ENCODE measurements at regions not wholly inside any gene's neighbourhood (a gene's known extent, or its start where the extent isn't known, plus 50 kb on each side); places are given as distances from the start of the nearest gene placed in this dataset.

DNA sequence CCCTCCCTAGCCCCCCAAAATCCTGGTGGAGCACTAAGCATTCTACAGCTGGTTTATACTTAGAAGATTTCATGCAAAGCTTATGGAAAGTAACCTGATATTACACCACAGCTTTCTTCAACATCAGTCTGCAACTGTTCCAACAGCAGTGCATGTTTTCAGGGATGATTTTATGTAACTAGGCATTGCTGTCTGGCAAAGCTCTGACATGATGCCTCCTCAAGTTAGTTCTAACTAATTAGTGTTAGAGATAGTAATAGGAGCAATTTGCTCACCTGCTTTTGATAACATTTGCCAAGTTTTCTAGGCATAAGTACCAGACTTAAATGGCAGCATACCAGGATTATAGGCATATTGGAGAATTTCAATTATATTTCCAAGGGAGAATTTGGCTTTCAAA lies 330.3 kb upstream of the SGO1 start:
- no peak overlapping the region for H3K27ac ChIP-seq
- ATAC-seq = no peak
- POLR2A ChIA-PET = no interaction called here
- TF ChIP-seq GATA3 (IDR thresholded peaks at IDR 0.05; ENCODE audit: borderline replicate concordance) = no peak
- TF ChIP-seq POLR2AphosphoS2 (conservative IDR thresholded peaks at IDR 0.05; ENCODE audit: low read length) = no peak
- TF ChIP-seq BHLHE40 (IDR thresholded peaks at IDR 0.05; ENCODE audit: low read depth, low read length) = no peak
- TF ChIP-seq CTCF (IDR thresholded peaks at IDR 0.05) = no peak
- TF ChIP-seq ZSCAN20 (CRISPR knock-in tag; IDR thresholded peaks at IDR 0.05) = no peak
- CTCF ChIA-PET = interaction anchor here (1.8 kb wide), 1 partner anchor 11 kb away, joined by 5 read pairs; no protein-coding TSS in a partner anchor
- no peaks in the 10 kb centered on the region for H3K4me1 ChIP-seq
- no peak overlapping the region for H3K4me2 ChIP-seq
- no peak for DNase-seq (ENCODE audit: low read depth in 1 of 2, low spot score in 1 of 2)
- FAIRE-seq = no peak
- H3K9me3 ChIP-seq = no peaks in the 10 kb centered on the region
- no peak overlapping the region for H3K4me3 ChIP-seq

GRCh38 chr3:20515834-20516233 lies 329.8 kb upstream of the SGO1 start:
- TF ChIP-seq, protein P1, sequence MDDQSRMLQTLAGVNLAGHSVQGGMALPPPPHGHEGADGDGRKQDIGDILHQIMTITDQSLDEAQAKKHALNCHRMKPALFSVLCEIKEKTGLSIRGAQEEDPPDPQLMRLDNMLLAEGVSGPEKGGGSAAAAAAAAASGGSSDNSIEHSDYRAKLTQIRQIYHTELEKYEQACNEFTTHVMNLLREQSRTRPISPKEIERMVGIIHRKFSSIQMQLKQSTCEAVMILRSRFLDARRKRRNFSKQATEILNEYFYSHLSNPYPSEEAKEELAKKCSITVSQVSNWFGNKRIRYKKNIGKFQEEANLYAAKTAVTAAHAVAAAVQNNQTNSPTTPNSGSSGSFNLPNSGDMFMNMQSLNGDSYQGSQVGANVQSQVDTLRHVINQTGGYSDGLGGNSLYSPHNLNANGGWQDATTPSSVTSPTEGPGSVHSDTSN (IDR thresholded peaks at IDR 0.05) = no peak
- TF ChIP-seq MYC (IDR thresholded peaks at IDR 0.05; ENCODE audit: borderline replicate concordance, low read length) = no peak
- TF ChIP-seq BHLHE40 (IDR thresholded peaks at IDR 0.05; ENCODE audit: low read depth, low read length) = no peak
- no peak for TF ChIP-seq ZSCAN20 (CRISPR knock-in tag; IDR thresholded peaks at IDR 0.05)
- TF ChIP-seq USF2 (IDR thresholded peaks at IDR 0.05) = no peak
- no peak for TF ChIP-seq HEYL (CRISPR knock-in tag; IDR thresholded peaks at IDR 0.05)
- no peak for TF ChIP-seq HOXA7 (CRISPR knock-in tag; IDR thresholded peaks at IDR 0.05)
- TF ChIP-seq MAFK (IDR thresholded peaks at IDR 0.05; ENCODE audit: partially characterized antibody) = no peak
- TF ChIP-seq SREBF2 (IDR thresholded peaks at IDR 0.05) = no peak
- no peak for TF ChIP-seq ZC3H11A (IDR thresholded peaks at IDR 0.05)
- TF ChIP-seq POLR2AphosphoS2 (conservative IDR thresholded peaks at IDR 0.05; ENCODE audit: low read length) = no peak
- no peak for TF ChIP-seq BCL3 (IDR thresholded peaks at IDR 0.05)
- no peak for TF ChIP-seq CBX2 (IDR thresholded peaks at IDR 0.05; ENCODE audit: borderline replicate concordance, low read depth)
- TF ChIP-seq ELK1 (IDR thresholded peaks at IDR 0.05; ENCODE audit: low read depth, low read length) = no peak
- TF ChIP-seq RFX5 (IDR thresholded peaks at IDR 0.05) = no peak
- TF ChIP-seq CTCF (IDR thresholded peaks at IDR 0.05) = no peak
- TF ChIP-seq NPAS2 (CRISPR knock-in tag; IDR thresholded peaks at IDR 0.05; ENCODE audit: borderline replicate concordance) = no peak
- no peak for TF ChIP-seq GATA3 (IDR thresholded peaks at IDR 0.05; ENCODE audit: borderline replicate concordance)
- TF ChIP-seq JUN (IDR thresholded peaks at IDR 0.05) = no peak
- no peak for TF ChIP-seq FOXS1 (CRISPR knock-in tag; IDR thresholded peaks at IDR 0.05)
- no peak overlapping the region for H3K27ac ChIP-seq
- H3K4me3 ChIP-seq = no peak overlapping the region
- H3K9me3 ChIP-seq = no peaks in the 10 kb centered on the region
- no peak for FAIRE-seq
- ATAC-seq = no peak
- no peaks in the 10 kb centered on the region for H3K4me1 ChIP-seq
- CTCF ChIA-PET = interaction anchor here (0.6 to 1.8 kb wide), 2 partner anchors 11 to 700 kb away, joined by 4 to 5 read pairs; no protein-coding TSS in a partner anchor
- H3K4me2 ChIP-seq = no peak overlapping the region
- POLR2A ChIA-PET = no interaction called here
- DNase-seq (ENCODE audit: low read depth in 1 of 2, low spot score in 1 of 2) = no peak

Measured in A549 (cell line).